Fibroblast of skin of scalp (primary cell): ENCODE measurements at regions not wholly inside any gene's neighbourhood (a gene's known extent, or its start where the extent isn't known, plus 50 kb on each side); places are given as distances from the start of the nearest gene placed in this dataset.

ENCODE experiments used
- DNase-seq: peaks from one replicate; pipeline ENCODE4 v3.0.0-alpha.2; 2013

GRCh38 chr7:3235322-3235721, 65.7 kb upstream of the SDK1 start:
- DNase-seq = no peak

- DNase-seq = no peak
Observed at GRCh38 chr7:3236268-3236667, 64.8 kb upstream of the SDK1 start.

GRCh38 chr7:3238525-3239210, 62.4 kb upstream of the SDK1 start:
- no peak for DNase-seq

GRCh38 chr7:3239291-3239691, 61.8 kb upstream of the SDK1 start:
- no peak for DNase-seq

GRCh38 chr7:3240826-3241430, 60.1 kb upstream of the SDK1 start:
- DNase-seq = no peak

GRCh38 chr7:3241686-3242258, 59.3 kb upstream of the SDK1 start:
- no peak for DNase-seq

GRCh38 chr7:3242398-3242972, 58.6 kb upstream of the SDK1 start:
- no peak for DNase-seq

GRCh38 chr7:3243256-3243655, 57.8 kb upstream of the SDK1 start:
- no peak for DNase-seq

- DNase-seq = no peak
Observed at GRCh38 chr7:3243680-3244079, 57.4 kb upstream of the SDK1 start.

GRCh38 chr7:3244241-3244814, 56.7 kb upstream of the SDK1 start:
- peak; percentile 40 for DNase-seq

GRCh38 chr7:3245077-3245476, 56.0 kb upstream of the SDK1 start:
- DNase-seq = no peak

GRCh38 chr7:3245721-3246120, 55.3 kb upstream of the SDK1 start:
- no peak for DNase-seq

- no peak for DNase-seq
Observed at GRCh38 chr7:3246127-3246526, 54.9 kb upstream of the SDK1 start.

GRCh38 chr7:3246651-3247050, 54.4 kb upstream of the SDK1 start:
- no peak for DNase-seq

GRCh38 chr7:3250725-3251124, 50.3 kb upstream of the SDK1 start:
- no peak for DNase-seq
